ENCODE measurements at regions not wholly inside any gene's neighbourhood (a gene's known extent, or its start where the extent isn't known, plus 50 kb on each side); places are given as distances from the start of the nearest gene placed in this dataset.

- TF ChIP-seq GMEB1 (CRISPR knock-in tag; IDR thresholded peaks at IDR 0.05; ENCODE audit: borderline replicate concordance) (no peak), ZNF350 (CRISPR knock-in tag; IDR thresholded peaks at IDR 0.05; ENCODE audit: borderline replicate concordance, low read depth) (no peak), KLF16 (CRISPR knock-in tag; IDR thresholded peaks at IDR 0.05) (no peak), AGO1 (IDR thresholded peaks at IDR 0.05; ENCODE audit: low read depth, low read length, poor library complexity, severe bottlenecking) (no peak)
These were observed 96.1 kb upstream of the DNAH5 start (continued) for GRCh38 chr5:14040542-14040941.

DNA sequence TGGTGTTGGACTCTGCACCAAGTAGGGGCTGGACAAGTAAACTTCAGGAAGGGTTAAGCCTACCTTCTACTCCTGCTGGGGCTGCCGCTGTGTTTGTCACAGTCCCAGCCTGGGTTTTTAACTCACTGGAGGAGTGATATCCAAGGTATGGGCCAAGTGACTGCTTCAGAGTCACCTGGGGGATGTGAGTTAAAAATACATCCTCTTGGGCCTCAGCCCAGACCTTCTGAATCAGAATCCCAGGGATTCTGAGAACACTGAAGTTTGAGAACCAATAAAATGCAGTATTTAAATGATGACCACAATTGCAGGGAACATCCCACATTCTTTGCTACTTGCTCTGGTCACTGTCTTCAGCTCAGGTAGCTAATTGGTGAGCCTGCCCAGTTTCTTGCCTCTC, 95.1 kb upstream of the DNAH5 start:
- Histone ChIP-seq H3K4me1 (ENCODE audit: insufficient read depth, low read length) (peaks cover 44% of the 10 kb centered on the region), H3K9me3 (ENCODE audit: low read length) (no peaks in the 10 kb centered on the region), H3K36me3 (replicated peaks in 1 of 2; ENCODE audit: control insufficient read depth in 1 of 2, insufficient read depth in 2 of 2, low read length in 2 of 2) (no peaks in the 10 kb centered on the region), H4K20me1 (ENCODE audit: insufficient read depth, low read length) (no peaks in the 10 kb centered on the region), H3K4me3 (replicated peaks in 1 of 3; ENCODE audit: insufficient read depth in 1 of 3, low read depth in 2 of 3, low read length in 3 of 3) (no peak overlapping the region), H3K79me2 (ENCODE audit: insufficient read depth, low read length) (no peaks in the 10 kb centered on the region), H2AFZ (ENCODE audit: low read length) (no peak overlapping the region), H3K27me3 (ENCODE audit: control insufficient read depth in 1 of 2, insufficient read depth in 2 of 2, low read length in 2 of 2) (no peaks in the 10 kb centered on the region; a peak in 1 of 5 replicates), H3K9ac (ENCODE audit: insufficient read depth, low read depth, low read length) (no peak overlapping the region), H3K4me2 (ENCODE audit: low read depth, low read length) (no peak overlapping the region), H3K27ac (ENCODE audit: extremely low read length, insufficient read depth, low read length) (no peak overlapping the region)
- FAIRE-seq (no peak), ATAC-seq (no peak), DNase-seq (ENCODE audit: low spot score) (no peak)
- in situ Hi-C loops (cut with HindIII; ENCODE audit: extremely low pct_ligation_motif_present, low pct_unique_long_range_greater_than_20kb) = no loop called here
- intact Hi-C loops (cut with micrococcal nuclease; ENCODE audit: unreplicated experiment) = no loop called here
- CTCF ChIA-PET (ENCODE audit: low intra/inter-chr PET ratio, low total read pairs) = no interaction called here
- BruUV-seq (replicated peaks) = no TSS peak
- 40% methylated on average over 1 of the region's 1 CpG for WGBS (ENCODE audit: low lambda C conversion rate)
- POLR2A ChIA-PET = no interaction called here
- TF ChIP-seq MNT (IDR thresholded peaks at IDR 0.05) (no peak), MIXL1 (CRISPR knock-in tag; IDR thresholded peaks at IDR 0.05) (no peak), RAD21 (CRISPR knock-in tag; IDR thresholded peaks at IDR 0.05) (no peak), NBN (conservative IDR thresholded peaks at IDR 0.05) (no peak), ZNF546 (CRISPR knock-in tag; conservative IDR thresholded peaks at IDR 0.05) (no peak), SPEN (CRISPR knock-in tag; IDR thresholded peaks at IDR 0.05; ENCODE audit: low read depth) (no peak), FOSL2 (CRISPR knock-in tag; IDR thresholded peaks at IDR 0.05) (no peak), SP1 (IDR thresholded peaks at IDR 0.05) (no peak), SP1 (CRISPR knock-in tag; IDR thresholded peaks at IDR 0.05) (no peak), CENPT (CRISPR knock-in tag; IDR thresholded peaks at IDR 0.05; ENCODE audit: low read depth) (no peak), TCF12 (IDR thresholded peaks at IDR 0.05) (no peak), TCF12 (CRISPR knock-in tag; IDR thresholded peaks at IDR 0.05) (no peak)
- TF ChIP-seq, protein P1, sequence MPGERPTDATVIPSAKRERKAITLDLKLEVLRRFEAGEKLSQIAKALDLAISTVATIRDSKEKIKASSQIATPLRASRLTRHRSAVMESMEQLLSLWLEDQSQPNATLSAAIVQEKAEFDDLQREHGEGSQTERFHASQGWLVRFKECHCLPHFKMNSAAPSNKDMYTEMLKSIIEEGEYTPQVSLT (CRISPR knock-in tag; IDR thresholded peaks at IDR 0.05; ENCODE audit: borderline replicate concordance, low read depth) = no peak
- TF ChIP-seq, protein P2, sequence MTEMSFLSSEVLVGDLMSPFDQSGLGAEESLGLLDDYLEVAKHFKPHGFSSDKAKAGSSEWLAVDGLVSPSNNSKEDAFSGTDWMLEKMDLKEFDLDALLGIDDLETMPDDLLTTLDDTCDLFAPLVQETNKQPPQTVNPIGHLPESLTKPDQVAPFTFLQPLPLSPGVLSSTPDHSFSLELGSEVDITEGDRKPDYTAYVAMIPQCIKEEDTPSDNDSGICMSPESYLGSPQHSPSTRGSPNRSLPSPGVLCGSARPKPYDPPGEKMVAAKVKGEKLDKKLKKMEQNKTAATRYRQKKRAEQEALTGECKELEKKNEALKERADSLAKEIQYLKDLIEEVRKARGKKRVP (CRISPR knock-in tag; IDR thresholded peaks at IDR 0.05) = no peak

Data from HepG2 (cell line).